GM23338 (cell line): ENCODE measurements at regions not wholly inside any gene's neighbourhood (a gene's known extent, or its start where the extent isn't known, plus 50 kb on each side); places are given as distances from the start of the nearest gene placed in this dataset.

Experiments
- ATAC-seq: fragments of 200-7000 bp; cut with Tn5 transposase; 3 replicates; pipeline ENCODE4 v1.9.1; 2020
- DNase-seq: peaks from one replicate; pipeline ENCODE4 v3.0.0-alpha.2; 2015; ENCODE audit warnings: low spot score
- H2AFZ ChIP-seq: fragments of 200-600 bp; sonication (generic); 2 replicates; pipeline ENCODE4 v1.8.0; 2016; ENCODE audit warnings: antibody characterized with exemption, mild to moderate bottlenecking, moderate library complexity
- H3F3A ChIP-seq: fragments of 200-600 bp; sonication (generic); replicated peaks from 2 replicates; pipeline ENCODE4 v1.8.0; 2017; ENCODE audit warnings: antibody characterized with exemption, mixed run types, low read depth
- H3K27ac ChIP-seq: fragments of 200-600 bp; sonication (generic); 2 replicates; pipeline ENCODE4 v1.6.1; 2016; ENCODE audit warnings: low read depth
- H3K27me3 ChIP-seq: fragments of 200-600 bp; sonication (generic); 2 replicates; pipeline ENCODE4 v1.8.0; 2016; ENCODE audit warnings: mild to moderate bottlenecking, mixed run types, moderate library complexity; ENCODE audit not compliant: insufficient read depth
- H3K36me3 ChIP-seq: fragments of 200-600 bp; sonication (generic); 2 replicates; pipeline ENCODE4 v1.8.0; 2016; ENCODE audit warnings: mild to moderate bottlenecking; ENCODE audit not compliant: insufficient read depth
- H3K4me1 ChIP-seq: fragments of 200-600 bp; sonication (generic); 2 replicates; pipeline ENCODE4 v1.8.0; 2016; ENCODE audit warnings: mild to moderate bottlenecking, moderate library complexity; ENCODE audit not compliant: insufficient read depth
- H3K4me2 ChIP-seq: fragments of 200-600 bp; sonication (generic); 2 replicates; pipeline ENCODE4 v1.7.1; 2017; ENCODE audit warnings: mixed run types
- H3K4me3 ChIP-seq: fragments of 200-600 bp; sonication (generic); 2 replicates; pipeline ENCODE4 v1.6.1; 2016; ENCODE audit warnings: mixed run types
- H3K79me2 ChIP-seq: fragments of 200-600 bp; sonication (generic); replicated peaks from 2 replicates; pipeline ENCODE4 v1.8.0; 2017; ENCODE audit warnings: mild to moderate bottlenecking; ENCODE audit not compliant: insufficient read depth
- H3K9me2 ChIP-seq: fragments of 200-600 bp; sonication (generic); 2 replicates; pipeline ENCODE4 v1.8.0; 2017; ENCODE audit not compliant: insufficient read depth
- H4K20me1 ChIP-seq: fragments of 200-600 bp; sonication (generic); replicated peaks from 2 replicates; pipeline ENCODE4 v1.8.0; 2017; ENCODE audit warnings: mild to moderate bottlenecking; ENCODE audit not compliant: insufficient read depth
- H3K27ac Mint-ChIP-seq: 2 replicates; pipeline ENCODE4 v1.8.0; 2020; ENCODE audit warnings: inconsistent platforms, mild to moderate bottlenecking, moderate library complexity, mixed read lengths
- H3K27me3 Mint-ChIP-seq: 3 replicates; pipeline ENCODE4 v1.8.0; 2022; ENCODE audit warnings: low read depth, mild to moderate bottlenecking, moderate library complexity, mixed read lengths, inconsistent platforms; ENCODE audit not compliant: insufficient read depth, poor library complexity
- H3K36me3 Mint-ChIP-seq: 3 replicates; pipeline ENCODE4 v1.8.0; 2021; ENCODE audit warnings: low read depth, mild to moderate bottlenecking, inconsistent platforms, moderate library complexity, mixed read lengths
- H3K4me1 Mint-ChIP-seq: 3 replicates; pipeline ENCODE4 v1.8.0; 2020; ENCODE audit warnings: mild to moderate bottlenecking, inconsistent platforms, mixed read lengths
- H3K4me3 Mint-ChIP-seq: 3 replicates; pipeline ENCODE4 v1.8.0; 2021; ENCODE audit warnings: moderate library complexity, mild to moderate bottlenecking, inconsistent platforms, mixed read lengths
- H3K9me3 Mint-ChIP-seq: 3 replicates; pipeline ENCODE4 v1.8.0; 2020; ENCODE audit warnings: moderate library complexity, mild to moderate bottlenecking, inconsistent platforms, mixed read lengths
- CREB1 ChIP-seq: fragments of 250-450 bp; sonication (Bioruptor Pico); IDR thresholded peaks from 2 replicates; pipeline ENCODE4 v1.5.0; 2020; ENCODE audit warnings: low read depth, mild to moderate bottlenecking, moderate library complexity
- EZH2 ChIP-seq: fragments of 200-600 bp; sonication (generic); IDR thresholded peaks from one replicate; pipeline ENCODE4 v1.8.0; 2017; ENCODE audit warnings: antibody characterized with exemption, mild to moderate bottlenecking, low read depth; ENCODE audit not compliant: unreplicated experiment
- EZH2phosphoT487 ChIP-seq: fragments of 200-600 bp; sonication (generic); IDR thresholded peaks from one replicate; pipeline ENCODE4 v1.8.1; 2018; ENCODE audit warnings: antibody characterized with exemption; ENCODE audit not compliant: unreplicated experiment
- JUNB ChIP-seq: IDR thresholded peaks from one replicate; pipeline ENCODE4 v1.6.1; 2016; ENCODE audit warnings: antibody characterized with exemption; ENCODE audit not compliant: unreplicated experiment
- NANOG ChIP-seq: IDR thresholded peaks from 2 replicates; pipeline ENCODE4 v1.6.1; 2016; ENCODE audit warnings: antibody characterized with exemption, borderline replicate concordance
- POLR2AphosphoS5 ChIP-seq: IDR thresholded peaks from 2 replicates; pipeline ENCODE4 v1.6.1; 2016; ENCODE audit warnings: antibody characterized with exemption, low read depth
- STAT1 ChIP-seq: IDR thresholded peaks from one replicate; pipeline ENCODE4 v1.6.1; 2016; ENCODE audit warnings: antibody characterized with exemption; ENCODE audit not compliant: unreplicated experiment
- ZNF114 ChIP-seq: fragments of 250-450 bp; sonication (Bioruptor Pico); IDR thresholded peaks from 2 replicates; pipeline ENCODE4 v1.5.0; 2020; ENCODE audit warnings: mild to moderate bottlenecking, moderate library complexity
- ZNF331 ChIP-seq: fragments of 250-450 bp; sonication (Bioruptor Pico); IDR thresholded peaks from 2 replicates; pipeline ENCODE4 v1.5.0; 2020; ENCODE audit warnings: low read depth, mild to moderate bottlenecking, moderate library complexity
- TF ChIP-seq, protein P1 (sequence below): IDR thresholded peaks from one replicate; pipeline ENCODE4 v1.6.1; 2018; ENCODE audit warnings: antibody characterized with exemption; ENCODE audit not compliant: unreplicated experiment
- TF ChIP-seq, protein P2 (sequence below): fragments of 250-450 bp; sonication (Bioruptor Pico); IDR thresholded peaks from 2 replicates; pipeline ENCODE4 v1.5.0; 2020; ENCODE audit warnings: mild to moderate bottlenecking, moderate library complexity
- TF ChIP-seq, protein P3 (sequence below): IDR thresholded peaks from 2 replicates; pipeline ENCODE4 v1.6.1; 2016; ENCODE audit warnings: antibody characterized with exemption
- TF ChIP-seq, protein P4 (sequence below), 2 experiments: fragments of 200-600 bp in 1 of 2; sonication (generic) in 1 of 2; conservative IDR thresholded peaks; 2 replicates each; pipeline versions ENCODE4 v1.5.1 to v1.6.1; 2016 to 2017; ENCODE audit warnings: antibody characterized with exemption in 2 of 2, low read depth in 2 of 2, mild to moderate bottlenecking in 2 of 2, moderate library complexity in 1 of 2

DNA sequence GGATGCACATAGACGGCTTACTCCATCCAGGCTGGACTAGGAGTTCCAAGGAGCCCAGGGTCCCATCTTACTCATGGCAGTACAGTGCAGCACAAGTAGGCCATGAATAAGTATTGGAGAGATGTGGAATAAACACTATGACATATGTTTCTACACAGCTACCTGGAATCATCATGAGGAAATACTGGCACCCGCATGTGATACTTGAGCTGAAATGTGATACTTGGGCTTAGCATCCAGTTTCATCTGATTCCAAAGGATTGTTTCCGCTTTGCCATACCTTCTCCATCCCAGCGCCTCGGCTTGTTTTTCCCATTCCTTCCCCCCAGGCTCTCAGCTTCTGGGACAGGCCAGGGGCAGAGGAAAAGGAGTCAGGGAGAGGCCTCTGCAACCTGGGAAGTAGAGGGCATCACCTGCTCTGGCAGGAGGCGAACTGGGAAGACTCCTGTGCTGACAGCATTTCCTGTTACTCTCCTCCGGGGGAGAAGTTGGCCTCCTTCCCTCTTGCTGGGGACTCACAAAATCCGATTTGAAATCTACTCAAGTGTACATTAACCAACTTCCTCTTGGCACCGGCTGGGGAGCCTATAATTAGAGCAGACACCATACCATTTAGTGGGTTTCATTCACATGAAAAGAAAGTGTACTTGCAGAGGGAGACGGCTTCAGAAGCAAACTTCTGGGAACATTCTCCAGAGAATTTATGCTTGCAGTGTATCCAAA, 187.8 kb downstream of the MIAT start:
- Mint-ChIP-seq H3K27me3 (peaks cover 3% of the 10 kb centered on the region), H3K27ac (no peak overlapping the region), H3K36me3 (no peaks in the 10 kb centered on the region; the same call in 2 of the 3 replicates), H3K4me1 (peaks cover 2% of the 10 kb centered on the region; the same call in 2 of the 3 replicates), H3K9me3 (no peaks in the 10 kb centered on the region), H3K4me3 (no peak overlapping the region)
- H3K27me3 ChIP-seq: no peaks in the 10 kb centered on the region
- H3K4me3 ChIP-seq: no peak overlapping the region
- DNase-seq: no peak
- 0 out of 2 replicates have a peak overlapping the region, but pooled peaks have one; percentile 32 for H2AFZ ChIP-seq
- no peaks in the 10 kb centered on the region for H3K36me3 ChIP-seq
- H3K4me1 ChIP-seq: 0 out of 2 replicates have a peak, but pooled peaks cover 5% of the 10 kb centered on the region
- H3K79me2 ChIP-seq: no peaks in the 10 kb centered on the region
- no peak overlapping the region for H3K4me2 ChIP-seq
- H4K20me1 ChIP-seq: no peaks in the 10 kb centered on the region
- no peak for ATAC-seq
- H3K27ac ChIP-seq: no peak overlapping the region
- H3K9me2 ChIP-seq: no peaks in the 10 kb centered on the region
- no peak for TF ChIP-seq JUNB
- no peak for TF ChIP-seq CREB1 (CRISPR knock-in tag)
- TF ChIP-seq, protein P1, sequence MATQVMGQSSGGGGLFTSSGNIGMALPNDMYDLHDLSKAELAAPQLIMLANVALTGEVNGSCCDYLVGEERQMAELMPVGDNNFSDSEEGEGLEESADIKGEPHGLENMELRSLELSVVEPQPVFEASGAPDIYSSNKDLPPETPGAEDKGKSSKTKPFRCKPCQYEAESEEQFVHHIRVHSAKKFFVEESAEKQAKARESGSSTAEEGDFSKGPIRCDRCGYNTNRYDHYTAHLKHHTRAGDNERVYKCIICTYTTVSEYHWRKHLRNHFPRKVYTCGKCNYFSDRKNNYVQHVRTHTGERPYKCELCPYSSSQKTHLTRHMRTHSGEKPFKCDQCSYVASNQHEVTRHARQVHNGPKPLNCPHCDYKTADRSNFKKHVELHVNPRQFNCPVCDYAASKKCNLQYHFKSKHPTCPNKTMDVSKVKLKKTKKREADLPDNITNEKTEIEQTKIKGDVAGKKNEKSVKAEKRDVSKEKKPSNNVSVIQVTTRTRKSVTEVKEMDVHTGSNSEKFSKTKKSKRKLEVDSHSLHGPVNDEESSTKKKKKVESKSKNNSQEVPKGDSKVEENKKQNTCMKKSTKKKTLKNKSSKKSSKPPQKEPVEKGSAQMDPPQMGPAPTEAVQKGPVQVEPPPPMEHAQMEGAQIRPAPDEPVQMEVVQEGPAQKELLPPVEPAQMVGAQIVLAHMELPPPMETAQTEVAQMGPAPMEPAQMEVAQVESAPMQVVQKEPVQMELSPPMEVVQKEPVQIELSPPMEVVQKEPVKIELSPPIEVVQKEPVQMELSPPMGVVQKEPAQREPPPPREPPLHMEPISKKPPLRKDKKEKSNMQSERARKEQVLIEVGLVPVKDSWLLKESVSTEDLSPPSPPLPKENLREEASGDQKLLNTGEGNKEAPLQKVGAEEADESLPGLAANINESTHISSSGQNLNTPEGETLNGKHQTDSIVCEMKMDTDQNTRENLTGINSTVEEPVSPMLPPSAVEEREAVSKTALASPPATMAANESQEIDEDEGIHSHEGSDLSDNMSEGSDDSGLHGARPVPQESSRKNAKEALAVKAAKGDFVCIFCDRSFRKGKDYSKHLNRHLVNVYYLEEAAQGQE: no peak
- no peak for TF ChIP-seq ZNF114 (CRISPR knock-in tag)
- TF ChIP-seq, protein P2, sequence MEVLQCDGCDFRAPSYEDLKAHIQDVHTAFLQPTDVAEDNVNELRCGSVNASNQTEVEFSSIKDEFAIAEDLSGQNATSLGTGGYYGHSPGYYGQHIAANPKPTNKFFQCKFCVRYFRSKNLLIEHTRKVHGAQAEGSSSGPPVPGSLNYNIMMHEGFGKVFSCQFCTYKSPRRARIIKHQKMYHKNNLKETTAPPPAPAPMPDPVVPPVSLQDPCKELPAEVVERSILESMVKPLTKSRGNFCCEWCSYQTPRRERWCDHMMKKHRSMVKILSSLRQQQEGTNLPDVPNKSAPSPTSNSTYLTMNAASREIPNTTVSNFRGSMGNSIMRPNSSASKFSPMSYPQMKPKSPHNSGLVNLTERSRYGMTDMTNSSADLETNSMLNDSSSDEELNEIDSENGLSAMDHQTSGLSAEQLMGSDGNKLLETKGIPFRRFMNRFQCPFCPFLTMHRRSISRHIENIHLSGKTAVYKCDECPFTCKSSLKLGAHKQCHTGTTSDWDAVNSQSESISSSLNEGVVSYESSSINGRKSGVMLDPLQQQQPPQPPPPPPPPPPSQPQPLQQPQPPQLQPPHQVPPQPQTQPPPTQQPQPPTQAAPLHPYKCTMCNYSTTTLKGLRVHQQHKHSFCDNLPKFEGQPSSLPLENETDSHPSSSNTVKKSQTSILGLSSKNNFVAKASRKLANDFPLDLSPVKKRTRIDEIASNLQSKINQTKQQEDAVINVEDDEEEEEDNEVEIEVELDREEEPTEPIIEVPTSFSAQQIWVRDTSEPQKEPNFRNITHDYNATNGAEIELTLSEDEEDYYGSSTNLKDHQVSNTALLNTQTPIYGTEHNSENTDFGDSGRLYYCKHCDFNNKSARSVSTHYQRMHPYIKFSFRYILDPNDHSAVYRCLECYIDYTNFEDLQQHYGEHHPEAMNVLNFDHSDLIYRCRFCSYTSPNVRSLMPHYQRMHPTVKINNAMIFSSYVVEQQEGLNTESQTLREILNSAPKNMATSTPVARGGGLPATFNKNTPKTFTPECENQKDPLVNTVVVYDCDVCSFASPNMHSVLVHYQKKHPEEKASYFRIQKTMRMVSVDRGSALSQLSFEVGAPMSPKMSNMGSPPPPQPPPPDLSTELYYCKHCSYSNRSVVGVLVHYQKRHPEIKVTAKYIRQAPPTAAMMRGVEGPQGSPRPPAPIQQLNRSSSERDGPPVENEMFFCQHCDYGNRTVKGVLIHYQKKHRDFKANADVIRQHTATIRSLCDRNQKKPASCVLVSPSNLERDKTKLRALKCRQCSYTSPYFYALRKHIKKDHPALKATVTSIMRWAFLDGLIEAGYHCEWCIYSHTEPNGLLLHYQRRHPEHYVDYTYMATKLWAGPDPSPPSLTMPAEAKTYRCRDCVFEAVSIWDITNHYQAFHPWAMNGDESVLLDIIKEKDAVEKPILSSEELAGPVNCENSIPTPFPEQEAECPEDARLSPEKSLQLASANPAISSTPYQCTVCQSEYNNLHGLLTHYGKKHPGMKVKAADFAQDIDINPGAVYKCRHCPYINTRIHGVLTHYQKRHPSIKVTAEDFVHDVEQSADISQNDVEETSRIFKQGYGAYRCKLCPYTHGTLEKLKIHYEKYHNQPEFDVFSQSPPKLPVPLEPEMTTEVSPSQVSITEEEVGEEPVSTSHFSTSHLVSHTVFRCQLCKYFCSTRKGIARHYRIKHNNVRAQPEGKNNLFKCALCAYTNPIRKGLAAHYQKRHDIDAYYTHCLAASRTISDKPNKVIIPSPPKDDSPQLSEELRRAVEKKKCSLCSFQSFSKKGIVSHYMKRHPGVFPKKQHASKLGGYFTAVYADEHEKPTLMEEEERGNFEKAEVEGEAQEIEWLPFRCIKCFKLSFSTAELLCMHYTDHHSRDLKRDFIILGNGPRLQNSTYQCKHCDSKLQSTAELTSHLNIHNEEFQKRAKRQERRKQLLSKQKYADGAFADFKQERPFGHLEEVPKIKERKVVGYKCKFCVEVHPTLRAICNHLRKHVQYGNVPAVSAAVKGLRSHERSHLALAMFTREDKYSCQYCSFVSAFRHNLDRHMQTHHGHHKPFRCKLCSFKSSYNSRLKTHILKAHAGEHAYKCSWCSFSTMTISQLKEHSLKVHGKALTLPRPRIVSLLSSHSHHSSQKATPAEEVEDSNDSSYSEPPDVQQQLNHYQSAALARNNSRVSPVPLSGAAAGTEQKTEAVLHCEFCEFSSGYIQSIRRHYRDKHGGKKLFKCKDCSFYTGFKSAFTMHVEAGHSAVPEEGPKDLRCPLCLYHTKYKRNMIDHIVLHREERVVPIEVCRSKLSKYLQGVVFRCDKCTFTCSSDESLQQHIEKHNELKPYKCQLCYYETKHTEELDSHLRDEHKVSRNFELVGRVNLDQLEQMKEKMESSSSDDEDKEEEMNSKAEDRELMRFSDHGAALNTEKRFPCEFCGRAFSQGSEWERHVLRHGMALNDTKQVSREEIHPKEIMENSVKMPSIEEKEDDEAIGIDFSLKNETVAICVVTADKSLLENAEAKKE (CRISPR knock-in tag): no peak
- no peak for TF ChIP-seq ZNF331 (CRISPR knock-in tag)
- TF ChIP-seq, protein P3, sequence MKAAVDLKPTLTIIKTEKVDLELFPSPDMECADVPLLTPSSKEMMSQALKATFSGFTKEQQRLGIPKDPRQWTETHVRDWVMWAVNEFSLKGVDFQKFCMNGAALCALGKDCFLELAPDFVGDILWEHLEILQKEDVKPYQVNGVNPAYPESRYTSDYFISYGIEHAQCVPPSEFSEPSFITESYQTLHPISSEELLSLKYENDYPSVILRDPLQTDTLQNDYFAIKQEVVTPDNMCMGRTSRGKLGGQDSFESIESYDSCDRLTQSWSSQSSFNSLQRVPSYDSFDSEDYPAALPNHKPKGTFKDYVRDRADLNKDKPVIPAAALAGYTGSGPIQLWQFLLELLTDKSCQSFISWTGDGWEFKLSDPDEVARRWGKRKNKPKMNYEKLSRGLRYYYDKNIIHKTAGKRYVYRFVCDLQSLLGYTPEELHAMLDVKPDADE: no peak
- TF ChIP-seq STAT1: no peak
- TF ChIP-seq POLR2AphosphoS5: no peak
- TF ChIP-seq EZH2phosphoT487: no peak
- no peak for TF ChIP-seq EZH2
- TF ChIP-seq, protein P4, sequence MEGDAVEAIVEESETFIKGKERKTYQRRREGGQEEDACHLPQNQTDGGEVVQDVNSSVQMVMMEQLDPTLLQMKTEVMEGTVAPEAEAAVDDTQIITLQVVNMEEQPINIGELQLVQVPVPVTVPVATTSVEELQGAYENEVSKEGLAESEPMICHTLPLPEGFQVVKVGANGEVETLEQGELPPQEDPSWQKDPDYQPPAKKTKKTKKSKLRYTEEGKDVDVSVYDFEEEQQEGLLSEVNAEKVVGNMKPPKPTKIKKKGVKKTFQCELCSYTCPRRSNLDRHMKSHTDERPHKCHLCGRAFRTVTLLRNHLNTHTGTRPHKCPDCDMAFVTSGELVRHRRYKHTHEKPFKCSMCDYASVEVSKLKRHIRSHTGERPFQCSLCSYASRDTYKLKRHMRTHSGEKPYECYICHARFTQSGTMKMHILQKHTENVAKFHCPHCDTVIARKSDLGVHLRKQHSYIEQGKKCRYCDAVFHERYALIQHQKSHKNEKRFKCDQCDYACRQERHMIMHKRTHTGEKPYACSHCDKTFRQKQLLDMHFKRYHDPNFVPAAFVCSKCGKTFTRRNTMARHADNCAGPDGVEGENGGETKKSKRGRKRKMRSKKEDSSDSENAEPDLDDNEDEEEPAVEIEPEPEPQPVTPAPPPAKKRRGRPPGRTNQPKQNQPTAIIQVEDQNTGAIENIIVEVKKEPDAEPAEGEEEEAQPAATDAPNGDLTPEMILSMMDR (conservative IDR thresholded peaks at IDR 0.05; ENCODE audit: low read depth in 2 of 2): no peak
- TF ChIP-seq NANOG: no peak
- no peaks in the 10 kb centered on the region for H3F3A ChIP-seq
